Panc1 (cell line): ENCODE measurements at regions not wholly inside any gene's neighbourhood (a gene's known extent, or its start where the extent isn't known, plus 50 kb on each side); places are given as distances from the start of the nearest gene placed in this dataset.

Experiments used
- ATAC-seq: fragments of 200-7000 bp; cut with Tn5 transposase; 2 replicates; pipeline ENCODE4 v1.9.1; 2020; ENCODE audit warnings: mild to moderate bottlenecking, moderate library complexity
- BruUV-seq: library from RNA; stranded (reverse); fragments of 400-500 nt; replicated peaks from 2 replicates; lab custom pipeline; 2021; lab: Mats Ljungman, UMichigan
- CTCF ChIA-PET: fragments of 300-600 bp; sonication (Branson Sonifier 250); formaldehyde crosslinking; loops from one replicate; lab custom pipeline; 2022; ENCODE audit warnings: antibody characterized with exemption; lab: Charles Lee
- POLR2A ChIA-PET: fragments of 300-600 bp; sonication (Branson Sonifier 250); formaldehyde crosslinking; loops from one replicate; lab custom pipeline; 2022; ENCODE audit warnings: antibody characterized with exemption; lab: Charles Lee
- DNase-seq: peaks from one replicate; pipeline ENCODE4 v3.0.0-alpha.2; 2010; ENCODE audit warnings: low read depth, low spot score
- H3K27ac ChIP-seq: 2 replicates; pipeline ENCODE4 v1.5.1; 2011; ENCODE audit warnings: mild to moderate bottlenecking, low read length, inconsistent platforms
- H3K27me3 ChIP-seq: fragments of 200-500 bp; sonication (Bioruptor generic); 2 replicates; pipeline ENCODE4 v1.6.0; 2014; ENCODE audit warnings: low read length, inconsistent platforms; ENCODE audit not compliant: control insufficient read depth, insufficient read depth
- H3K36me3 ChIP-seq: fragments of 200-500 bp; sonication (Bioruptor generic); 2 replicates; pipeline ENCODE4 v1.5.1; 2014; ENCODE audit warnings: inconsistent platforms, mild to moderate bottlenecking, low read length, moderate library complexity; ENCODE audit not compliant: control insufficient read depth, insufficient read depth
- H3K4me1 ChIP-seq: 2 replicates; pipeline ENCODE4 v1.5.1; 2011; ENCODE audit warnings: inconsistent platforms, mild to moderate bottlenecking, low read length, moderate library complexity; ENCODE audit not compliant: control insufficient read depth, insufficient read depth
- H3K4me3 ChIP-seq, 2 experiments: 2 replicates each; pipeline ENCODE4 v1.5.1; 2011 to 2012; ENCODE audit warnings: low read depth in 2 of 2, low read length in 2 of 2, mild to moderate bottlenecking in 2 of 2, inconsistent platforms in 1 of 2, moderate library complexity in 1 of 2
- H3K9me3 ChIP-seq: fragments of 200-500 bp; sonication (Bioruptor generic); 2 replicates; pipeline ENCODE4 v1.5.1; 2014; ENCODE audit warnings: low read depth, mild to moderate bottlenecking, inconsistent platforms, low read length, moderate library complexity; ENCODE audit not compliant: control insufficient read depth, insufficient read depth
- POLR2AphosphoS5 ChIP-seq: IDR thresholded peaks from 2 replicates; pipeline ENCODE4 v1.6.1; 2012; ENCODE audit warnings: mild to moderate bottlenecking, low read depth, low read length, moderate library complexity
- REST ChIP-seq, 2 experiments: IDR thresholded peaks; 2 replicates each; pipeline ENCODE4 v1.6.1; 2011 to 2012; ENCODE audit warnings: low read depth in 2 of 2, control low read depth in 1 of 2, low read length in 1 of 2, mild to moderate bottlenecking in 1 of 2, moderate library complexity in 1 of 2; ENCODE audit not compliant: insufficient read depth in 1 of 2
- SIN3A ChIP-seq: IDR thresholded peaks from 2 replicates; pipeline ENCODE4 v1.6.1; 2012; ENCODE audit warnings: low read depth, mild to moderate bottlenecking, low read length, moderate library complexity, borderline replicate concordance; ENCODE audit not compliant: insufficient read depth
- TCF7L2 ChIP-seq: IDR thresholded peaks from 2 replicates; pipeline ENCODE4 v1.6.1; 2011; ENCODE audit warnings: mild to moderate bottlenecking, low read depth, low read length, inconsistent platforms
- in situ Hi-C: cut with HindIII; loops from 2 replicates; pipeline ENCODE4 v1.10.0; 2016; ENCODE audit warnings: low sequenced_read_pairs, low pct_unique_long_range_greater_than_20kb
- intact Hi-C: fragments of 100-400 bp; cut with micrococcal nuclease; formaldehyde crosslinking; loops from one replicate; pipeline ENCODE4 v1.10.0; 2022; ENCODE audit not compliant: unreplicated experiment
- TF ChIP-seq, protein P1 (sequence below): fragments of 450-650 bp; IDR thresholded peaks from 2 replicates; pipeline ENCODE4 v1.5.1; 2017; ENCODE audit warnings: mild to moderate bottlenecking

- intact Hi-C loops, result no loop called here
- TF ChIP-seq REST (IDR thresholded peaks at IDR 0.05; ENCODE audit: insufficient read depth in 1 of 2, low read depth in 2 of 2, low read length in 1 of 2) (no peak), TCF7L2 (no peak), SIN3A (no peak), POLR2AphosphoS5 (no peak)
- TF ChIP-seq, protein P1, sequence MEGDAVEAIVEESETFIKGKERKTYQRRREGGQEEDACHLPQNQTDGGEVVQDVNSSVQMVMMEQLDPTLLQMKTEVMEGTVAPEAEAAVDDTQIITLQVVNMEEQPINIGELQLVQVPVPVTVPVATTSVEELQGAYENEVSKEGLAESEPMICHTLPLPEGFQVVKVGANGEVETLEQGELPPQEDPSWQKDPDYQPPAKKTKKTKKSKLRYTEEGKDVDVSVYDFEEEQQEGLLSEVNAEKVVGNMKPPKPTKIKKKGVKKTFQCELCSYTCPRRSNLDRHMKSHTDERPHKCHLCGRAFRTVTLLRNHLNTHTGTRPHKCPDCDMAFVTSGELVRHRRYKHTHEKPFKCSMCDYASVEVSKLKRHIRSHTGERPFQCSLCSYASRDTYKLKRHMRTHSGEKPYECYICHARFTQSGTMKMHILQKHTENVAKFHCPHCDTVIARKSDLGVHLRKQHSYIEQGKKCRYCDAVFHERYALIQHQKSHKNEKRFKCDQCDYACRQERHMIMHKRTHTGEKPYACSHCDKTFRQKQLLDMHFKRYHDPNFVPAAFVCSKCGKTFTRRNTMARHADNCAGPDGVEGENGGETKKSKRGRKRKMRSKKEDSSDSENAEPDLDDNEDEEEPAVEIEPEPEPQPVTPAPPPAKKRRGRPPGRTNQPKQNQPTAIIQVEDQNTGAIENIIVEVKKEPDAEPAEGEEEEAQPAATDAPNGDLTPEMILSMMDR, result no peak
These were observed 125.0 kb upstream of the APC start for GRCh38 chr5:112612663-112613062.

GRCh38 chr5:112614285-112614684 lies 123.4 kb upstream of the APC start:
- in situ Hi-C loops, result no loop called here

More at GRCh38 chr5:112612663-112613062, 125.0 kb upstream of the APC start:
- H3K36me3 ChIP-seq, result no peaks in the 10 kb centered on the region
- no peaks in the 10 kb centered on the region for H3K9me3 ChIP-seq
- POLR2A ChIA-PET, result no interaction called here
- no peaks in the 10 kb centered on the region for H3K27me3 ChIP-seq
- H3K4me3 ChIP-seq, result no peak overlapping the region
- BruUV-seq, result no TSS peak
- CTCF ChIA-PET, result no interaction called here
- ATAC-seq (no peak), DNase-seq (no peak)
- in situ Hi-C loops, result no loop called here
- H3K27ac ChIP-seq, result no peak overlapping the region
- no peaks in the 10 kb centered on the region for H3K4me1 ChIP-seq

More at GRCh38 chr5:112614285-112614684, 123.4 kb upstream of the APC start:
- ATAC-seq (no peak), DNase-seq (no peak)
- Histone ChIP-seq H3K4me3 (no peak overlapping the region), H3K27me3 (no peaks in the 10 kb centered on the region), H3K9me3 (no peaks in the 10 kb centered on the region), H3K27ac (no peak overlapping the region), H3K36me3 (no peaks in the 10 kb centered on the region), H3K4me1 (no peaks in the 10 kb centered on the region)
- intact Hi-C loops, result no loop called here
- TF ChIP-seq TCF7L2, result no peak
- no peak for TF ChIP-seq POLR2AphosphoS5
- TF ChIP-seq SIN3A, result no peak
- no peak for TF ChIP-seq REST (IDR thresholded peaks at IDR 0.05; ENCODE audit: insufficient read depth in 1 of 2, low read depth in 2 of 2, low read length in 1 of 2)
- TF ChIP-seq, protein P1, result no peak
- ChIA-PET POLR2A (no interaction called here), CTCF (no interaction called here)
- BruUV-seq, result no TSS peak
